SK-N-SH treated with all-trans-retinoic acid at 6 μM for 48 hours (cell line): ENCODE measurements at regions not wholly inside any gene's neighbourhood (a gene's known extent, or its start where the extent isn't known, plus 50 kb on each side); places are given as distances from the start of the nearest gene placed in this dataset.

ENCODE experiments used
- ARNTL ChIP-seq: fragments of 450-650 bp; formaldehyde crosslinking; IDR thresholded peaks from 2 replicates; pipeline ENCODE4 v1.5.0; 2020; ENCODE audit warnings: low read depth, mild to moderate bottlenecking, moderate library complexity, borderline replicate concordance
- BACH2 ChIP-seq: fragments of 250-450 bp; sonication (Bioruptor Pico); IDR thresholded peaks from 2 replicates; pipeline ENCODE4 v1.9.0; 2021; ENCODE audit warnings: mild to moderate bottlenecking, borderline replicate concordance
- CREB5 ChIP-seq: fragments of 250-450 bp; sonication (Bioruptor Pico); IDR thresholded peaks from 2 replicates; pipeline ENCODE4 v1.5.1; 2020; ENCODE audit warnings: low read depth, mild to moderate bottlenecking, moderate library complexity
- GLIS3 ChIP-seq: fragments of 250-450 bp; sonication (Bioruptor Pico); IDR thresholded peaks from 2 replicates; pipeline ENCODE4 v1.5.0; 2020; ENCODE audit warnings: mild to moderate bottlenecking, moderate library complexity
- ISL1 ChIP-seq: fragments of 250-450 bp; sonication (Bioruptor Pico); IDR thresholded peaks from 2 replicates; pipeline ENCODE4 v2.1.2; 2022; ENCODE audit warnings: mild to moderate bottlenecking, moderate library complexity
- OSR1 ChIP-seq: fragments of 250-450 bp; sonication (Bioruptor Pico); IDR thresholded peaks from 2 replicates; pipeline ENCODE4 v1.8.0; 2022; ENCODE audit warnings: moderate library complexity, mild to moderate bottlenecking, inconsistent platforms
- PATZ1 ChIP-seq: fragments of 250-450 bp; sonication (Bioruptor Pico); IDR thresholded peaks from 2 replicates; pipeline ENCODE4 v1.8.0; 2020; ENCODE audit warnings: mild to moderate bottlenecking, moderate library complexity, borderline replicate concordance
- PPARA ChIP-seq: fragments of 250-450 bp; sonication (Bioruptor Pico); IDR thresholded peaks from 2 replicates; pipeline ENCODE4 v1.5.0; 2020; ENCODE audit warnings: mild to moderate bottlenecking, borderline replicate concordance
- RARB ChIP-seq: fragments of 250-450 bp; sonication (Bioruptor Pico); IDR thresholded peaks from 2 replicates; pipeline ENCODE4 v1.8.0; 2021; ENCODE audit warnings: mild to moderate bottlenecking, moderate library complexity
- TOX ChIP-seq: fragments of 250-450 bp; sonication (Bioruptor Pico); IDR thresholded peaks from 2 replicates; pipeline ENCODE4 v1.8.0; 2021; ENCODE audit warnings: mild to moderate bottlenecking, moderate library complexity, borderline replicate concordance
- ZC3H10 ChIP-seq: fragments of 250-450 bp; sonication (Bioruptor Pico); IDR thresholded peaks from 2 replicates; pipeline ENCODE4 v1.5.1; 2021; ENCODE audit warnings: mild to moderate bottlenecking, moderate library complexity
- ZFP30 ChIP-seq: fragments of 450-650 bp; formaldehyde crosslinking; IDR thresholded peaks from 2 replicates; pipeline ENCODE4 v1.5.0; 2022; ENCODE audit warnings: mild to moderate bottlenecking, moderate library complexity
- ZNF8 ChIP-seq: fragments of 450-650 bp; formaldehyde crosslinking; IDR thresholded peaks from 2 replicates; pipeline ENCODE4 v1.5.0; 2020; ENCODE audit warnings: mild to moderate bottlenecking, moderate library complexity

GRCh38 chr13:106375085-106375484, 160.4 kb downstream of the EFNB2 start:
- TF ChIP-seq ISL1 (CRISPR knock-in tag) (no peak), ARNTL (no peak), OSR1 (no peak), RARB (CRISPR knock-in tag) (no peak), PPARA (CRISPR knock-in tag) (no peak), PATZ1 (CRISPR knock-in tag) (no peak), CREB5 (CRISPR knock-in tag) (no peak), ZNF8 (CRISPR knock-in tag) (no peak), ZFP30 (CRISPR knock-in tag) (no peak), ZC3H10 (CRISPR knock-in tag) (no peak), GLIS3 (CRISPR knock-in tag) (no peak), BACH2 (CRISPR knock-in tag) (no peak), TOX (CRISPR knock-in tag) (no peak)
